Activated CD8-positive, alpha-beta T cell treated with anti-CD3 and anti-CD28 coated beads, Interleukin-2, amount 10 ng/mL, durations not matched to agents 7 days and 5 days (primary cell): ENCODE measurements at regions not wholly inside any gene's neighbourhood (a gene's known extent, or its start where the extent isn't known, plus 50 kb on each side); places are given as distances from the start of the nearest gene placed in this dataset.

ENCODE experiments used
- ATAC-seq: fragments of 150-1000 bp; cut with Tn5 transposase; one replicate; pipeline ENCODE4 v1.10.0; 2021; ENCODE audit warnings: moderate library complexity
- CTCF ChIA-PET: fragments of 350-600 bp; sonication (Branson Sonifier 250); formaldehyde crosslinking; loops from one replicate; lab custom pipeline; 2021; ENCODE audit warnings: antibody characterized with exemption; lab: Charles Lee
- POLR2A ChIA-PET: fragments of 350-600 bp; sonication (Branson Sonifier 250); formaldehyde crosslinking; loops from one replicate; lab custom pipeline; 2021; ENCODE audit warnings: antibody characterized with exemption; lab: Charles Lee
- DNase-seq: peaks from one replicate; pipeline ENCODE4 v3.0.0-alpha.2; 2020
- H3K27ac Mint-ChIP-seq: one replicate; pipeline ENCODE4 v1.8.0; 2021; ENCODE audit warnings: mild to moderate bottlenecking, mixed read lengths
- H3K27me3 Mint-ChIP-seq: one replicate; pipeline ENCODE4 v1.8.0; 2021; ENCODE audit warnings: low read depth, mixed read lengths
- H3K36me3 Mint-ChIP-seq: one replicate; pipeline ENCODE4 v1.8.0; 2021; ENCODE audit warnings: low read depth, mixed read lengths
- H3K4me1 Mint-ChIP-seq: one replicate; pipeline ENCODE4 v1.8.0; 2021; ENCODE audit warnings: low read depth, mixed read lengths
- H3K4me3 Mint-ChIP-seq: one replicate; pipeline ENCODE4 v1.8.0; 2021; ENCODE audit warnings: mild to moderate bottlenecking, mixed read lengths
- H3K9me3 Mint-ChIP-seq: one replicate; pipeline ENCODE4 v1.8.0; 2022; ENCODE audit warnings: mixed read lengths; ENCODE audit not compliant: insufficient read depth

DNA sequence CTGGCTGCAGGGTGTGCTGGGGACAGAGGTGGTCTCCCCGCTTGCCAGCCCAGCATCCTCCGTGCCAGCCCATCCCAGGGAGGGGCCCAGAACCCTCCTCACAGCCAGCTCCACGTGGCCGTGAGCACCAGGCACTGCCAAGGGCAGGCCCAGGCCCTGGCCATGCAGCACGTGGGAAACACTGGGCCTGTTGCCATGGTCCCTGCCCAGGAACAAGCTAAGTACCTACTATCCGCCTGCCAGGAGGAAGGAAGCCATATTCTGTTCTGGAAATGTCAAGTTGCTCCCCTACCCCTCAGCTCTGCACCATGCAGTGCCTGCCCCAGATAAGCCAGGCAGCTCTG, 250.6 kb downstream of the CYP26B1 start:
- DNase-seq (no peak), ATAC-seq (no peak)
- Mint-ChIP-seq H3K36me3 (no peaks in the 10 kb centered on the region), H3K9me3 (no peaks in the 10 kb centered on the region), H3K27me3 (no peaks in the 10 kb centered on the region), H3K4me3 (no peak overlapping the region), H3K4me1 (no peaks in the 10 kb centered on the region), H3K27ac (no peak overlapping the region)
- ChIA-PET CTCF (no interaction called here), POLR2A (no interaction called here)

DNA sequence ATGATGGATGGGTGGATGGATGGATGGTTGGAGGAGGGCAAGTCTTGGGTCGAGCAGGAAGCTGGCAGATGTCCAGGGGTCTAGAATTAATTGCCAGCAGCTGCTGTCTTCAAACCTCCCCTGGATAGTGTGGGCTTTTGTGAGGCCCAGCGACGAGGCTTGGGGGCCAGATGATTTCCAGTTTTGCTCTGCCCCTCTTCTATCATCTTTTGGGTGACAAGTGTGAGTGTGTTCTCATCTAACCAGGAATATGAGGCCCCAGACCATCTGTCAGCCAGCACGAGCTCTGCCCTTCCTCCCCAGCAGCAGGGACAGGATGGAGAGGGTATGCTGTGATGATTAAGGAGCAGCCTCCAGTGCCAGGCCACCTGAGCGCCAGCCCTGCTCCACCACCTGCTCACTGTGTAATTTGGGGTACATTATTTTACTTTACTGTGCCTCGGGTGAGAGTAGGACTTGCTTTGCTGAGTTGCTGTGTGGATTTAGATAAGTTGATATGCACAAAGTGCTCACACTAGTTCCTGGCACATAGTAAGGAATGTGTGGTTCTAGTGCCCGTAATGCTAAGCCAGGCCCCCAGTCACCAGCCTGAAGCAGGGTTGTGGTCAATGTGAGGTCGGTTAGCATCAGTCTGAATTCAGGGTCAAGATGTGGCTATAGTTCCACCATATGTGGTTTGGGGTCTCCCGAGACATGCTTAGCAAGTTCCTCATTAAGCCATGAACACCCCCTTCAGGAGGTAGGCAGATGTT, 251.1 kb downstream of the CYP26B1 start:
- Mint-ChIP-seq H3K4me1 (no peaks in the 10 kb centered on the region), H3K27me3 (no peaks in the 10 kb centered on the region), H3K4me3 (no peak overlapping the region), H3K27ac (no peak overlapping the region), H3K36me3 (no peaks in the 10 kb centered on the region), H3K9me3 (no peaks in the 10 kb centered on the region)
- no peak for ATAC-seq
- DNase-seq = no peak
- ChIA-PET POLR2A (no interaction called here), CTCF (no interaction called here)

DNA sequence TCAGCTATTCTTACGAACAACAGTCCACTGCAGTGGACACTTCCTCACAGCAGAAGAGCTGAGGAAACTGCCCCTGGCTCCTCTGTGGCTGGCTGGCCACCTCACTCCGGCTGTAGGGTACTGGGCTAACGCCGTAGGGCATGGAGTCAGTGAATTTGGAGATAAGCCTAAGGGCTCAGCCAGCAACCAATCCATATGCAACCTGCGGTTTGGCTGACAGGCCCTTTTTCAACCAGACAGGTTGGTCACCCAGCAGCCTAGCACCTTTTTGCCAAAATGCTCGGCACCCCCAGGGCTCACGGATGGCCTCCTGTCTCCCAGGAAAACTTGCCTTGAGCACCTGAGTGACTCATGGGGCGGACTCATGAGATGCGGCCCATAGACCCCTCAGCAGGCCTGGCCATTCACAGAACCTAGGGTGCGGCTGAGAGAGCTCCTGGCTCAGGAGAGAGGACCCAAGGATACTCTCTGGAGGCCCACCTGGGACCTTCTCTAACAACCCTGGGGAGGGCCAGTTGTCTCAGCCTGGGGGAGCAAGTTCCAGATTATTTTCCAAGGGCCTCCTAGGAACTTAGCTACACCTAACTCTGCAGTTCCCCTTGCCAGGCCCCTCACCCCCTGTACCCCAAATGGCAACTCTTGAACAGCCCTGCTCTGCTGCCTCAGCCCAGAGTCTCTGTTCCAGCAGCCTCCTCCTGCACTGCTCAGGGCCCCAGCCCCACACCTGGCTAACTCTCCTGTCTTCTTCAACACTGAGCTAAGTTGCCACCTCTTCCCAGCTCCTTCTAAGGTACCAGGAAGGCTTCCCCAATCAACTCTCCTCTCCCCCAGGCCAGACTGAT, 252.1 kb downstream of the CYP26B1 start:
- ATAC-seq = no peak
- no peak overlapping the region for H3K27ac Mint-ChIP-seq

DNA sequence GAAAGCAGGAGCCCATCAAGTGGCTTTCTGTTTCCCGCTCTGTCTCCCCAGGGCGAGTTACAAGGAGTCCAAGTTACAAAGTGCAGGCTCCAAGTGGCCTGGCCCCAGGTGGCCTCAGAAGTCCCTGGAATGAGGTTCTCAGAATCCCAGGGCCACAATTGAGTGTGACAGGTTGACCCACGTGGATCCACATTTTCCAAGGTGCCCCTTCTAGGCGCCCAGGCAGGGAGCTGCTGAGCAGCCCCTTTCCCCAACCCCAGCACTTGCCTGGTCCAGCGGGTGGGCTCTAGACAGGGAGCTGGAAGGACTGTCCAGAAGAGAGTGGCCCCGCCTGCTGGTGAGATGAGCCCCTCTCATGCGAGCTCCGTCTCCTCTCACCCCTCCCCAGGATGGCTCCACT, 253.4 kb downstream of the CYP26B1 start:
- no peak for ATAC-seq
- Mint-ChIP-seq H3K27ac (no peak overlapping the region), H3K4me3 (no peak overlapping the region), H3K36me3 (no peaks in the 10 kb centered on the region), H3K27me3 (no peaks in the 10 kb centered on the region), H3K4me1 (no peaks in the 10 kb centered on the region), H3K9me3 (no peaks in the 10 kb centered on the region)
- CTCF ChIA-PET = no interaction called here
- POLR2A ChIA-PET = no interaction called here
- DNase-seq = no peak

More for the DNA sequence above, 252.1 kb downstream of the CYP26B1 start:
- ChIA-PET POLR2A (no interaction called here), CTCF (no interaction called here)
- no peaks in the 10 kb centered on the region for H3K36me3 Mint-ChIP-seq
- no peaks in the 10 kb centered on the region for H3K9me3 Mint-ChIP-seq
- H3K4me3 Mint-ChIP-seq = no peak overlapping the region
- no peaks in the 10 kb centered on the region for H3K27me3 Mint-ChIP-seq
- no peaks in the 10 kb centered on the region for H3K4me1 Mint-ChIP-seq
- no peak for DNase-seq

DNA sequence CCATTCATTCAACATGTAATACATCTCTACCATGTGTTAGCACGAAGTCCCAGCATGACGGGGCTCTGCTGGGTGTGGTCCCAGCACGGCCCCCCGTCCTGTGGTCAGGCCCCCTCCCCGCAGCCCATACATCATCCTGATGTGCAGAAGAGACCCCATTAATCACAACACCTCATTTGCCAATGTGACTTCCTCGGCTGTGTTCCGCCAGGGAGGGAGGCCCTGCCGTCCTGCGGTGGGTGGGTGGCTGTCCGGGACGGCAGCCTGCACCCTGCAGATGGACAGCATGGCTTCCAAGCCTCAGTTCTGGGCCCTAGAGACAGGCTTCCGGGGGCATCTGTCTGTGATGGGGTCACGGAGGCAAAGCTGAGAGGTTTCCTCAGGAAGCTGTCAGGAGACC, 254.0 kb downstream of the CYP26B1 start:
- ATAC-seq = no peak
- H3K4me1 Mint-ChIP-seq = no peaks in the 10 kb centered on the region
- POLR2A ChIA-PET = no interaction called here
- CTCF ChIA-PET = no interaction called here
- no peak overlapping the region for H3K27ac Mint-ChIP-seq
- H3K27me3 Mint-ChIP-seq = no peaks in the 10 kb centered on the region
- no peak overlapping the region for H3K4me3 Mint-ChIP-seq
- no peak for DNase-seq
- H3K9me3 Mint-ChIP-seq = no peaks in the 10 kb centered on the region
- no peaks in the 10 kb centered on the region for H3K36me3 Mint-ChIP-seq

DNA sequence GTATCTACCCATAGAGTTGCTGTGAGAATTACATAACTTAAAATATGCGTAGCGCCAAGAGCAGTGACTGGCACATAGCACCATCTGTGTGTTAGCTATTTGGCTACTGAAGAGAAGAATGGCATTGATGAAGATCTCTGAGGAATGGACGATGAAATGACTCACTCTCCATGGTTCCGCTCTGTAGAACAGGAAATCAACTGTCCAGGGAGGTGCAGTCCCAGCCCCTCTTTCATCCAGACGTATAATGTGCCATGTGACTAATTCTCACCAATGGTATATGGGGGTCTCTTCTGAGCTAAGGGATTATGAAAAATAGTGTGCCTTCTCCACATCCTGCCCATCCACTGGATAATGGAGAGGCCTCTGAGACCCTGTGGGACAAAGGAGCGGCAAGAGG, 254.8 kb downstream of the CYP26B1 start:
- Mint-ChIP-seq H3K36me3 (no peaks in the 10 kb centered on the region), H3K9me3 (no peaks in the 10 kb centered on the region), H3K4me3 (no peak overlapping the region), H3K27ac (no peak overlapping the region), H3K4me1 (no peaks in the 10 kb centered on the region), H3K27me3 (no peaks in the 10 kb centered on the region)
- ATAC-seq = no peak
- no peak for DNase-seq
- ChIA-PET CTCF (no interaction called here), POLR2A (no interaction called here)

DNA sequence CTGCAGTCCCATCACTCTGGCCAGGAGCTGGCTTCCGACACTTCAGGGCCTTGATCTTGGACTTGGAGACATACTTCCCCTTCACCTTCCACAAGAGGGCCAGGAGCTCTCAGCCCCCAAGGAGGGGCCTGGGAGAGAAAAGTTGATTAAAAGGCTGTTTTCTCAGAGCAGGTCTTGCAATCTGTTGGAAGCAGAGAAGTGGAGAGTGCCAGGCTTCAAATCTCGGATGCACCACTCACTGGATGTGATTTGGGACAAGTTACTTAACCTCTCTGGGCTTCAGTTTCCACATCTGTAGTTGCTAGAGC, 255.3 kb downstream of the CYP26B1 start:
- Mint-ChIP-seq H3K9me3 (no peaks in the 10 kb centered on the region), H3K27ac (no peak overlapping the region), H3K36me3 (no peaks in the 10 kb centered on the region), H3K4me1 (no peaks in the 10 kb centered on the region), H3K4me3 (no peak overlapping the region), H3K27me3 (no peaks in the 10 kb centered on the region)
- no peak for DNase-seq
- CTCF ChIA-PET = no interaction called here
- POLR2A ChIA-PET = no interaction called here
- ATAC-seq = no peak

DNA sequence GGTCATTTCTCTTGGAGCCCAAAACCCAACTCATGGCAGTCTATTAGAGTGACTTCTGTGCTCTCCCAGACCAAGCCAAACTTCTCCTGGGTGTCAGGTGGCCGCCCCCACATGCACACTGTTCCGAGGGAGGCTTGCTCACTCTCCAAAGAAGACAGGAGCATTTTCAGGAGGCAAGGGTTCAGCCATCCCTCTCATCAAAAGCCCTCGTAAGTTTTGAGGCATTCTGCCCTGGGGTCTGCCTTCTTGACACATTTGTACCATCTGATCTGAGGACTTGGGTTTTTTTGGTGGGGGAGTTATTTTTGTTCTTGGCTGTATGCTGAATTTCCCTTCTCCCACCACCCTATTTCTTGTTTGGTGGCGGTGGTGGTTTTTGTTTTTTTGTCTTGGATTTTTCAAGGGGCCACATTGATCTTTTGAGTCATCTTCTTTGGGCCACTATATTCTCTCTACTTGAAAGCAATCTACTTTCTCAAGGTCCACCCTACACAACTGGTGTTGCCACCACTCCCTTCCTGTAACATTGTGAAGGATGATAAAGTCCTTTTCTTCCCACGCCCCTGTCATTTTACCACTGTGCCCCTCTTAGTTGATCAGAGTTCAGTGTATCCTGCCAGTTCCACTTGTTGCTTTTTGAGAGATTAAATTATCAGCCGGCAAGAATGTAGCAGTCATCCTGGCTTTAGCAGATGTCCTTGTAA, 255.8 kb downstream of the CYP26B1 start:
- no peak overlapping the region for H3K27ac Mint-ChIP-seq
- CTCF ChIA-PET = no interaction called here
- ATAC-seq (no peak), DNase-seq (no peak)
- H3K4me1 Mint-ChIP-seq = no peaks in the 10 kb centered on the region
- H3K36me3 Mint-ChIP-seq = no peaks in the 10 kb centered on the region
- no peaks in the 10 kb centered on the region for H3K9me3 Mint-ChIP-seq
- POLR2A ChIA-PET = no interaction called here
- H3K4me3 Mint-ChIP-seq = no peak overlapping the region
- no peaks in the 10 kb centered on the region for H3K27me3 Mint-ChIP-seq

DNA sequence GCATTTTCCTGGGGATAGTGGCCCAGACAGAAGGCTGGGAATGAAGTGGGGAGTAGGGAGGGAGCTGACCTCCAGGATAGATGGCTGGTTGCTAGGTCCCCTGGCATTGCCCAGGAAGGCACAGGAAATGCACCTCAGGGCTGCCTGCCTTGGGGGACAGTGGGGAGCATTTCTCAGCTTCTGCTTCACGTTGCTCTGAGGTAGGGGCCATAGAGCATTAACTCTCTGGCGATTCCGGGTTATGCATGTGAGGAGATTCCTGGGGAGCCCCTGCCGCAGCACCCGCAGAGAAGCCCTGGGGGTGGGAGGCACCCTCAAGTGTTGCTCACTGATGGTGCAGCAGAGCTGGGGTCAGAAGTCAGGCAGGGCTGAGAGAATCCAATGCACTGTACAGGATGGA, 256.5 kb downstream of the CYP26B1 start:
- CTCF ChIA-PET = no interaction called here
- no peaks in the 10 kb centered on the region for H3K27me3 Mint-ChIP-seq
- H3K4me3 Mint-ChIP-seq = no peak overlapping the region
- H3K9me3 Mint-ChIP-seq = no peaks in the 10 kb centered on the region
- DNase-seq (no peak), ATAC-seq (no peak)
- H3K36me3 Mint-ChIP-seq = no peaks in the 10 kb centered on the region
- no peaks in the 10 kb centered on the region for H3K4me1 Mint-ChIP-seq
- POLR2A ChIA-PET = no interaction called here
- H3K27ac Mint-ChIP-seq = no peak overlapping the region

DNA sequence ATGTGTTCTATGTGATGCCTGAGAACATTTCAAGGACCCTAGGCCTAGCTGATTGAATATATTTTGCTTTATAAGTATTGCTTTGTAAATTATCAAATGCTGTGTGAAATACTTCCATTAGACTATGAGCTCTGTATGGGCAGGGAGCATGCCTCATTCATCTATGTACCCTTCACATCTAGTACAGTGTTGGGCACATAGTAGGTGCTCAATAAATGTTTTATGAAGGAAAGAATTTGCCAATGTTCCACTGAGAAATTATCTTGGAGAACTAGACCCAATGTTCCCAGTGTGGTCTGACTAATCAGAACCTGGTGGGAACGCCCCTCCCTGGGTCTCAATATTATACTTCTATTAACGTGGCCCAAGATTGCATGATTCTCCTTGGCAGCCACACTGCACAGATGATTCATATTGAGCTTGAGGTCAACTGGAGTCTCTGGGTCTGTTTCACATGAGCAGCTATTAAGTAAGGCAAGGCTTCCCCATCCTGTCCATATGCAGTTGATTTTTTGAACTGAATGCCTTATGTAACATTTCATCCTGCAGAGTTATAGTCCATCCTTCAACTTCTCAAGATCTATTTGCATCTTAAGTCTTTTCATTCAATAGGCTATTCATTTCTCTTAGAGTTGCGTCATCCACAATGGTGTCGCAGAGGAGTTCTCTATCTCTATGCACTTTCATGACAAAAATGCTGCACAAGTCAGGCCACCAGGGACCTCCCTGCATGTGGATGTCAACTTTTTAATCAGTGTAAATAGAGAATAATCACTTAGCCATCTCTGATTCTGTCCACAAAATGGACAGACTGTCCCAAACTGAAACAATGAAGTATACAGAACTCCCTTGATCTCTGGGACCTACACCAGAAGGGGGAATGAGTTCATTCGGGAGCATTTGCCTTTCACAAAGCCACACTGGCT, 257.6 kb downstream of the CYP26B1 start:
- H3K27me3 Mint-ChIP-seq = no peaks in the 10 kb centered on the region
- ChIA-PET CTCF (no interaction called here), POLR2A (no interaction called here)
- H3K4me3 Mint-ChIP-seq = no peak overlapping the region
- DNase-seq = no peak
- H3K27ac Mint-ChIP-seq = no peak overlapping the region
- no peaks in the 10 kb centered on the region for H3K36me3 Mint-ChIP-seq
- no peak for ATAC-seq
- no peaks in the 10 kb centered on the region for H3K9me3 Mint-ChIP-seq
- no peaks in the 10 kb centered on the region for H3K4me1 Mint-ChIP-seq

DNA sequence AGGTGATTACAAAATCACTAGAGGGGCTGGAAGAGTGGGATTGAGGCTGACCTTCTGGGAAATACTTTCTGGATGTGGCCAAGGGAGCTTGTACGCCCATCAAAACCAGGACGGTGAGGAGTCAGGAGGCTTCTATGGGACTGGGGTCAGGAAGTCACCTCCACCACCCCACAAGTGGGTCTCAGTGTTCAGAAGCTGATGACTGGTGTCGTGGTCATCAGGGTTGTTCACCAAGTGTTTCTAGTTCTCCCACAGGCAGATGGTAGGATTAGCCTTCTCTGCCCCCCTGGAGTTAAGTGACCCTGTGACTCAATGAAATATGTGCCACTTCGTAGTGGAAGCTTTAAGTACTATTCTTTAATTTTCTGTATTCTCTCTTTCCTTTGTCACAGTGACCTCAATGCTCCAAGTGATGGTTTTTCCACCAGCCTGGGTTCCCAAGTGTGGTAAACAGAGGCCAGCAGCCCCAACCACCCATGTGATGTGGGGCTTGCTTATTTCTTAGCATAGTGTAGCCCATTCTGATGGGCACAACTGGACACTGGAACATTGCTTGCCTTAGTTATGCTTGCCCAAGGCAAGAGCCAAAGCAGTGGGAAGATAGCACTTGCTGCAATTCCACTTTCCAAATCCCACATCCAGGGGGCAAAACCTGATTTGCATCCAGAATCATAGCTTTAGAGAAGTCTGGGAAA, 258.8 kb downstream of the CYP26B1 start:
- H3K4me3 Mint-ChIP-seq = no peak overlapping the region
- no peak overlapping the region for H3K27ac Mint-ChIP-seq
- ChIA-PET POLR2A (no interaction called here), CTCF (no interaction called here)
- no peak for DNase-seq
- H3K9me3 Mint-ChIP-seq = no peaks in the 10 kb centered on the region
- no peaks in the 10 kb centered on the region for H3K27me3 Mint-ChIP-seq
- ATAC-seq = no peak
- H3K4me1 Mint-ChIP-seq = no peaks in the 10 kb centered on the region
- no peaks in the 10 kb centered on the region for H3K36me3 Mint-ChIP-seq
